Neural cell (in vitro differentiated cells): ENCODE measurements at regions not wholly inside any gene's neighbourhood (a gene's known extent, or its start where the extent isn't known, plus 50 kb on each side); places are given as distances from the start of the nearest gene placed in this dataset.
"Not testable (repeated sequence)": the region's sequence is repeated elsewhere in the genome, so short reads cannot be mapped to it uniquely, and the experiment has no call there.

Experiments
- CTCF ChIP-seq: fragments of 450-650 bp; IDR thresholded peaks from 2 replicates; pipeline ENCODE4 v1.5.1; 2014; ENCODE audit warnings: antibody characterized with exemption, mild to moderate bottlenecking, moderate library complexity; ENCODE audit not compliant: poor library complexity, severe bottlenecking
- EZH2 ChIP-seq: fragments of 200-600, 300-800 bp; shearing (Covaris generic), sonication (generic); IDR thresholded peaks from 2 replicates; pipeline ENCODE4 v1.6.1; 2014; ENCODE audit warnings: antibody characterized with exemption, low read length, borderline replicate concordance, mild to moderate bottlenecking; ENCODE audit not compliant: insufficient read depth, poor library complexity, severe bottlenecking
- RAD21 ChIP-seq: fragments of 450-650 bp; conservative IDR thresholded peaks from 2 replicates; pipeline ENCODE4 v1.6.1; 2014; ENCODE audit warnings: antibody characterized with exemption, mild to moderate bottlenecking, moderate library complexity

- not testable (repeated sequence) for TF ChIP-seq CTCF, EZH2, RAD21
Measured at GRCh38 chr6:72571993-72572392, 49.9 kb upstream of the KCNQ5 start.
